ENCODE measurements at regions not wholly inside any gene's neighbourhood (a gene's known extent, or its start where the extent isn't known, plus 50 kb on each side); places are given as distances from the start of the nearest gene placed in this dataset.

GRCh38 chr3:9301091-9301490 lies 51.6 kb upstream of the SRGAP3 start:
- peaks cover 10% of the 10 kb centered on the region for H3K4me1 ChIP-seq
- no peaks in the 10 kb centered on the region for H3K27me3 ChIP-seq
- no peak overlapping the region for H3K4me3 ChIP-seq
- WGBS, 2 donors, result 71 to 90% methylated on average over 5 of the region's 5 CpGs
- H3K27ac ChIP-seq, result no peak overlapping the region
- intact Hi-C loops (cut with DNase I; ENCODE audit: low total_unique reads), result loop anchor here (5.0 kb wide), 2 partner anchors 314 to 329 kb away; no protein-coding TSS in a partner anchor
- no peak for DNase-seq
- no peaks in the 10 kb centered on the region for H3K9me3 ChIP-seq
- H3K36me3 ChIP-seq (ENCODE audit: low read depth, missing control alignments), result no peaks in the 10 kb centered on the region
- TF ChIP-seq POLR2A (IDR thresholded peaks at IDR 0.05) (no peak), CTCF (IDR thresholded peaks at IDR 0.05) (no peak)

- no peak overlapping the region for H3K27ac ChIP-seq
- TF ChIP-seq POLR2A (IDR thresholded peaks at IDR 0.05) (no peak), CTCF (IDR thresholded peaks at IDR 0.05) (no peak)
- H3K4me1 ChIP-seq, result peaks cover 10% of the 10 kb centered on the region
- H3K4me3 ChIP-seq, result peak overlapping the region; percentile 26 to 48
- intact Hi-C loops (cut with DNase I; ENCODE audit: low total_unique reads), result loop anchor here (5.0 kb wide), 2 partner anchors 314 to 329 kb away; no protein-coding TSS in a partner anchor
- no peaks in the 10 kb centered on the region for H3K27me3 ChIP-seq
- no peak for DNase-seq
- no peaks in the 10 kb centered on the region for H3K36me3 ChIP-seq (ENCODE audit: low read depth, missing control alignments)
- WGBS, 2 donors, result 58 to 68% methylated on average over 10 of the region's 10 CpGs
- no peaks in the 10 kb centered on the region for H3K9me3 ChIP-seq
Measured at GRCh38 chr3:9301798-9302197, 52.4 kb upstream of the SRGAP3 start.

- Histone ChIP-seq H3K4me1 (peaks cover 10% of the 10 kb centered on the region), H3K27ac (no peak overlapping the region), H3K9me3 (no peaks in the 10 kb centered on the region), H3K4me3 (peak overlapping the region; percentile 26 to 48), H3K36me3 (ENCODE audit: low read depth, missing control alignments) (no peaks in the 10 kb centered on the region), H3K27me3 (no peaks in the 10 kb centered on the region)
- DNase-seq, result peak; percentile 92
- WGBS, 2 donors, result 15 to 25% methylated on average over 11 to 24 of the region's 24 CpGs
- TF ChIP-seq POLR2A (IDR thresholded peaks at IDR 0.05) (no peak), CTCF (IDR thresholded peaks at IDR 0.05) (peak; percentile 89)
- intact Hi-C loops (cut with DNase I; ENCODE audit: low total_unique reads), result loop anchor here (5.0 kb wide), 2 partner anchors 315 to 330 kb away; no protein-coding TSS in a partner anchor
Measured at GRCh38 chr3:9302425-9303181, 53.2 kb upstream of the SRGAP3 start.

GRCh38 chr3:9308298-9308990 lies 54.4 kb upstream of the THUMPD3 start:
- Histone ChIP-seq H3K27ac (no peak overlapping the region), H3K4me3 (no peak overlapping the region), H3K36me3 (ENCODE audit: low read depth, missing control alignments) (no peaks in the 10 kb centered on the region), H3K9me3 (no peaks in the 10 kb centered on the region), H3K27me3 (no peaks in the 10 kb centered on the region), H3K4me1 (peaks cover 7% of the 10 kb centered on the region)
- intact Hi-C loops (cut with DNase I; ENCODE audit: low total_unique reads), result no loop called here
- TF ChIP-seq POLR2A (IDR thresholded peaks at IDR 0.05) (no peak), CTCF (IDR thresholded peaks at IDR 0.05) (no peak)
- DNase-seq, result no peak
- WGBS, 2 donors, result 74 to 77% methylated on average over 3 of the region's 3 CpGs

All from testis (tissue), 2 donors.